Endothelial cell of umbilical vein (primary cell): ENCODE measurements at regions not wholly inside any gene's neighbourhood (a gene's known extent, or its start where the extent isn't known, plus 50 kb on each side); places are given as distances from the start of the nearest gene placed in this dataset.

Source experiments
- BruUV-seq: library from RNA; stranded (reverse); fragments of 400-500 nt; replicated peaks from 2 replicates; lab custom pipeline; 2021; lab: Mats Ljungman, UMichigan
- CTCF ChIA-PET: fragments of 300-600, 350-600 bp; sonication (Branson Sonifier 250); formaldehyde crosslinking; loops from one replicate; lab custom pipeline; 2021; ENCODE audit warnings: antibody characterized with exemption, inconsistent platforms; lab: Charles Lee
- POLR2A ChIA-PET: fragments of 300-600, 350-600 bp; sonication (Branson Sonifier 250); formaldehyde crosslinking; loops from one replicate; lab custom pipeline; 2021; ENCODE audit warnings: antibody characterized with exemption, inconsistent platforms; lab: Charles Lee
- DNase-seq: peaks from one replicate; pipeline ENCODE4 v3.0.0-alpha.2; 2011; ENCODE audit warnings: low read depth, low spot score
- FAIRE-seq: peaks from 2 replicates; lab custom pipeline; 2011; peaks lifted over from hg19 to GRCh38; lab: Jason Lieb, UNC
- H2AFZ ChIP-seq: 2 replicates; pipeline ENCODE4 v1.6.0; 2012; ENCODE audit warnings: low read depth, low read length, control low read depth, inconsistent platforms
- H3K27ac ChIP-seq: 2 replicates; pipeline ENCODE4 v1.5.1; 2011; ENCODE audit warnings: low read depth, mild to moderate bottlenecking, control low read depth, low read length, moderate library complexity; ENCODE audit not compliant: insufficient read depth
- H3K27me3 ChIP-seq, 2 experiments: 2 replicates each; pipeline versions ENCODE4 v1.6.0 to v1.6.1; 2011; ENCODE audit warnings: low read length in 2 of 2, mixed read lengths in 1 of 2; ENCODE audit not compliant: control insufficient read depth in 2 of 2, insufficient read depth in 2 of 2
- H3K36me3 ChIP-seq, 2 experiments: 2 replicates in 1 of 2; 3 replicates in 1 of 2; pipeline ENCODE4 v1.5.1; 2011; ENCODE audit warnings: low read length in 2 of 2, mild to moderate bottlenecking in 1 of 2, moderate library complexity in 1 of 2; ENCODE audit not compliant: control insufficient read depth in 2 of 2, insufficient read depth in 2 of 2; ENCODE audit errors: extremely low read depth in 1 of 2
- H3K4me1 ChIP-seq: 3 replicates; pipeline ENCODE4 v1.5.1; 2011; ENCODE audit warnings: mild to moderate bottlenecking, low read length; ENCODE audit not compliant: control insufficient read depth, insufficient read depth; ENCODE audit errors: extremely low read depth
- H3K4me2 ChIP-seq: 2 replicates; pipeline ENCODE4 v1.6.1; 2011; ENCODE audit warnings: low read length, control low read depth, mixed read lengths; ENCODE audit not compliant: insufficient read depth
- H3K4me3 ChIP-seq, 3 experiments: fragments of 200-600 bp in 1 of 3; sonication (generic), shearing (Covaris generic) in 1 of 3; replicated peaks in 1 of 3; 2 replicates each; pipeline ENCODE4 v1.5.1; 2011 to 2016; ENCODE audit warnings: control low read depth in 3 of 3, low read length in 3 of 3, mild to moderate bottlenecking in 2 of 3, inconsistent platforms in 1 of 3, low read depth in 1 of 3, moderate library complexity in 1 of 3; ENCODE audit not compliant: insufficient read depth in 1 of 3
- H3K79me2 ChIP-seq: 2 replicates; pipeline ENCODE4 v1.6.0; 2012; ENCODE audit warnings: low read length, inconsistent platforms; ENCODE audit not compliant: control insufficient read depth, insufficient read depth
- H3K9ac ChIP-seq: replicated peaks from 2 replicates; pipeline ENCODE3; 2011; ENCODE audit warnings: low read length, control low read depth; ENCODE audit not compliant: insufficient read depth; ENCODE audit errors: extremely low read depth
- H3K9me1 ChIP-seq: replicated peaks from 3 replicates; pipeline ENCODE4 v1.6.0; 2011; ENCODE audit warnings: mild to moderate bottlenecking, low read length; ENCODE audit not compliant: control insufficient read depth, insufficient read depth; ENCODE audit errors: extremely low read depth
- H3K9me3 ChIP-seq: replicated peaks from 2 replicates; pipeline ENCODE4 v1.5.1; 2012; ENCODE audit warnings: low read length, inconsistent platforms; ENCODE audit not compliant: control insufficient read depth, insufficient read depth
- H4K20me1 ChIP-seq: replicated peaks from 2 replicates; pipeline ENCODE3; 2011; ENCODE audit warnings: mild to moderate bottlenecking, low read length; ENCODE audit not compliant: control insufficient read depth, insufficient read depth; ENCODE audit errors: extremely low read depth
- EZH2 ChIP-seq: IDR thresholded peaks from 2 replicates; pipeline ENCODE4 v1.6.1; 2012; ENCODE audit warnings: borderline replicate concordance, low read depth, mild to moderate bottlenecking, moderate library complexity, low read length, inconsistent platforms; ENCODE audit not compliant: severe bottlenecking
- FOS ChIP-seq: IDR thresholded peaks from 2 replicates; pipeline ENCODE4 v1.6.1; 2011; ENCODE audit warnings: mild to moderate bottlenecking, low read length, moderate library complexity, borderline replicate concordance; ENCODE audit not compliant: insufficient read depth
- GATA2 ChIP-seq: IDR thresholded peaks from 2 replicates; pipeline ENCODE4 v1.7.0; 2011; ENCODE audit warnings: low read depth, mild to moderate bottlenecking, moderate library complexity, mixed read lengths, low read length; ENCODE audit not compliant: insufficient read length, insufficient read depth
- MYC ChIP-seq: IDR thresholded peaks from one replicate; pipeline ENCODE4 v1.6.1; 2011; ENCODE audit warnings: mild to moderate bottlenecking, low read depth, low read length
- POLR2A ChIP-seq: IDR thresholded peaks from 2 replicates; pipeline ENCODE4 v1.6.1; 2012; ENCODE audit warnings: low read depth, mild to moderate bottlenecking, control low read depth, low read length
- POLR2AphosphoS5 ChIP-seq: IDR thresholded peaks from 2 replicates; pipeline ENCODE4 v1.6.1; 2012; ENCODE audit warnings: low read depth, mild to moderate bottlenecking, control low read depth, low read length, moderate library complexity; ENCODE audit not compliant: insufficient read depth
- dilution Hi-C: fragments of 300-500 bp; cut with MboI; formaldehyde crosslinking; loops from one replicate; pipeline ENCODE4 v1.15.0; 2019; ENCODE audit warnings: low sequenced_read_pairs; ENCODE audit not compliant: extremely low pct_ligation_motif_present
- intact Hi-C: fragments of 100-400 bp; cut with micrococcal nuclease; formaldehyde crosslinking; loops from one replicate; pipeline ENCODE4 v1.10.0; 2022
- TF ChIP-seq, protein P1 (sequence below), 2 donors: IDR thresholded peaks; 1 replicate in 1 of 2; 2 replicates in 1 of 2; pipeline ENCODE4 v1.5.1; 2011; ENCODE audit warnings: low read length in 2 of 2, mild to moderate bottlenecking in 2 of 2, moderate library complexity in 2 of 2, control low read depth in 1 of 2, inconsistent platforms in 1 of 2, low read depth in 1 of 2; ENCODE audit not compliant: insufficient read depth in 1 of 2; ENCODE audit errors: extremely low read depth in 1 of 2
- TF ChIP-seq, protein P2 (sequence below): IDR thresholded peaks from 2 replicates; pipeline ENCODE4 v1.6.1; 2011; ENCODE audit not compliant: insufficient read depth, insufficient read length

DNA sequence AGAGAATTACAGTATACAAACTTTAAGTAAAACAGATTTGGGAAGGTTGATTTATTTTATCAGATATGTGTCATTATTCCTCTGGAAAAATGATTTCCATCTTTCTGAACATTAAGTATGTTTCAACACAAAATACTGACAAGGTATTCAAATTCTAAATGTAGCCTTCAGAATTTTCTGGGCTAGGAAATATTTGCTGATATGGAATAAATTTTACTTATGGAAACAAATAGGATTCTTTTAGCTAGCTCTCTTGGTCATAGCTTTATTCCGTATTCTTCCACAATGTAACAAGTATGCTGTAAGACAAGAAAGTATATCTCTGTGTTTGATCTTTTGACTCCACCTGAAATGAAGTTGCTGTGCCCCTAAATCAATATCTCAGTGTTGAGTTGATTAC lies 1125.2 kb upstream of the CITED2 start:
- no TSS peak for BruUV-seq
- no peaks in the 10 kb centered on the region for H4K20me1 ChIP-seq
- ChIA-PET CTCF (no interaction called here), POLR2A (no interaction called here)
- H3K9me3 ChIP-seq: no peaks in the 10 kb centered on the region
- no peaks in the 10 kb centered on the region for H3K27me3 ChIP-seq
- no peak overlapping the region for H3K9ac ChIP-seq
- no peak overlapping the region for H3K4me2 ChIP-seq
- no peaks in the 10 kb centered on the region for H3K36me3 ChIP-seq
- no peak overlapping the region for H3K27ac ChIP-seq
- no peak overlapping the region for H3K4me3 ChIP-seq
- intact Hi-C loops (no loop called here), dilution Hi-C loops (no loop called here)
- no peak overlapping the region for H2AFZ ChIP-seq
- H3K4me1 ChIP-seq: no peaks in the 10 kb centered on the region
- FAIRE-seq: no peak
- TF ChIP-seq FOS: no peak
- no peak for TF ChIP-seq GATA2
- TF ChIP-seq EZH2: no peak
- no peak for TF ChIP-seq MYC
- TF ChIP-seq, protein P1, sequence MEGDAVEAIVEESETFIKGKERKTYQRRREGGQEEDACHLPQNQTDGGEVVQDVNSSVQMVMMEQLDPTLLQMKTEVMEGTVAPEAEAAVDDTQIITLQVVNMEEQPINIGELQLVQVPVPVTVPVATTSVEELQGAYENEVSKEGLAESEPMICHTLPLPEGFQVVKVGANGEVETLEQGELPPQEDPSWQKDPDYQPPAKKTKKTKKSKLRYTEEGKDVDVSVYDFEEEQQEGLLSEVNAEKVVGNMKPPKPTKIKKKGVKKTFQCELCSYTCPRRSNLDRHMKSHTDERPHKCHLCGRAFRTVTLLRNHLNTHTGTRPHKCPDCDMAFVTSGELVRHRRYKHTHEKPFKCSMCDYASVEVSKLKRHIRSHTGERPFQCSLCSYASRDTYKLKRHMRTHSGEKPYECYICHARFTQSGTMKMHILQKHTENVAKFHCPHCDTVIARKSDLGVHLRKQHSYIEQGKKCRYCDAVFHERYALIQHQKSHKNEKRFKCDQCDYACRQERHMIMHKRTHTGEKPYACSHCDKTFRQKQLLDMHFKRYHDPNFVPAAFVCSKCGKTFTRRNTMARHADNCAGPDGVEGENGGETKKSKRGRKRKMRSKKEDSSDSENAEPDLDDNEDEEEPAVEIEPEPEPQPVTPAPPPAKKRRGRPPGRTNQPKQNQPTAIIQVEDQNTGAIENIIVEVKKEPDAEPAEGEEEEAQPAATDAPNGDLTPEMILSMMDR (IDR thresholded peaks at IDR 0.05; ENCODE audit: extremely low read depth in 1 of 2, insufficient read depth in 1 of 2, low read depth in 1 of 2, low read length in 2 of 2): no peak
- TF ChIP-seq, protein P2, sequence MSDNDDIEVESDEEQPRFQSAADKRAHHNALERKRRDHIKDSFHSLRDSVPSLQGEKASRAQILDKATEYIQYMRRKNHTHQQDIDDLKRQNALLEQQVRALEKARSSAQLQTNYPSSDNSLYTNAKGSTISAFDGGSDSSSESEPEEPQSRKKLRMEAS: no peak
- no peak for TF ChIP-seq POLR2A
- no peak for TF ChIP-seq POLR2AphosphoS5
- no peaks in the 10 kb centered on the region for H3K9me1 ChIP-seq
- no peak for DNase-seq
- H3K79me2 ChIP-seq: no peaks in the 10 kb centered on the region
